ENCODE measurements at regions not wholly inside any gene's neighbourhood (a gene's known extent, or its start where the extent isn't known, plus 50 kb on each side); places are given as distances from the start of the nearest gene placed in this dataset.

- no peak overlapping the region for H3K4me3 Mint-ChIP-seq (ENCODE audit: unreplicated experiment)
- no peaks in the 10 kb centered on the region for H4K20me1 ChIP-seq (ENCODE audit: insufficient read depth, low read length)
- no peaks in the 10 kb centered on the region for H3K9me3 ChIP-seq (ENCODE audit: insufficient read depth, low read depth, low read length)
- H3K9ac ChIP-seq (ENCODE audit: low read length): peak overlapping the region; percentile 47
- peaks cover 3% of the 10 kb centered on the region for H3K27me3 Mint-ChIP-seq (ENCODE audit: low read depth, unreplicated experiment)
- peaks cover 1% of the 10 kb centered on the region for H3K9me3 Mint-ChIP-seq (ENCODE audit: unreplicated experiment)
- FAIRE-seq (peak; percentile 67), DNase-seq (ENCODE audit: low read depth) (peak; percentile 81)
- H3K4me3 ChIP-seq (ENCODE audit: insufficient read depth, low read depth, low read length): peak overlapping the region; percentile 19
- no peak overlapping the region for H2AFZ ChIP-seq (ENCODE audit: low read depth, low read length)
- peak overlapping the region; percentile 57 for H3K27ac ChIP-seq (ENCODE audit: low read depth, low read length)
- H3K79me2 ChIP-seq (ENCODE audit: insufficient read depth, low read length): no peaks in the 10 kb centered on the region
- H3K27me3 ChIP-seq (ENCODE audit: insufficient read depth, low read length): no peaks in the 10 kb centered on the region
- TF ChIP-seq, protein P1, sequence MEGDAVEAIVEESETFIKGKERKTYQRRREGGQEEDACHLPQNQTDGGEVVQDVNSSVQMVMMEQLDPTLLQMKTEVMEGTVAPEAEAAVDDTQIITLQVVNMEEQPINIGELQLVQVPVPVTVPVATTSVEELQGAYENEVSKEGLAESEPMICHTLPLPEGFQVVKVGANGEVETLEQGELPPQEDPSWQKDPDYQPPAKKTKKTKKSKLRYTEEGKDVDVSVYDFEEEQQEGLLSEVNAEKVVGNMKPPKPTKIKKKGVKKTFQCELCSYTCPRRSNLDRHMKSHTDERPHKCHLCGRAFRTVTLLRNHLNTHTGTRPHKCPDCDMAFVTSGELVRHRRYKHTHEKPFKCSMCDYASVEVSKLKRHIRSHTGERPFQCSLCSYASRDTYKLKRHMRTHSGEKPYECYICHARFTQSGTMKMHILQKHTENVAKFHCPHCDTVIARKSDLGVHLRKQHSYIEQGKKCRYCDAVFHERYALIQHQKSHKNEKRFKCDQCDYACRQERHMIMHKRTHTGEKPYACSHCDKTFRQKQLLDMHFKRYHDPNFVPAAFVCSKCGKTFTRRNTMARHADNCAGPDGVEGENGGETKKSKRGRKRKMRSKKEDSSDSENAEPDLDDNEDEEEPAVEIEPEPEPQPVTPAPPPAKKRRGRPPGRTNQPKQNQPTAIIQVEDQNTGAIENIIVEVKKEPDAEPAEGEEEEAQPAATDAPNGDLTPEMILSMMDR (IDR thresholded peaks at IDR 0.05; ENCODE audit: insufficient read depth, low read depth, low read length): no peak
- TF ChIP-seq EZH2 (IDR thresholded peaks at IDR 0.05; ENCODE audit: insufficient read depth, low read length): no peak
- peaks cover 58% of the 10 kb centered on the region for H3K4me1 ChIP-seq (ENCODE audit: insufficient read depth, low read length)
- H3K4me1 Mint-ChIP-seq (ENCODE audit: low read depth, unreplicated experiment): peaks cover 44% of the 10 kb centered on the region
- H3K36me3 Mint-ChIP-seq (ENCODE audit: low read depth, unreplicated experiment): no peaks in the 10 kb centered on the region
- H3K27ac Mint-ChIP-seq (ENCODE audit: unreplicated experiment): no peak overlapping the region
- peak overlapping the region; percentile 83 for H3K4me2 ChIP-seq (ENCODE audit: low read length)
- no peaks in the 10 kb centered on the region for H3K36me3 ChIP-seq (ENCODE audit: insufficient read depth, low read length)
Observed at GRCh38 chr9:88818495-88819201, 172.6 kb upstream of the S1PR3 start.

DNA sequence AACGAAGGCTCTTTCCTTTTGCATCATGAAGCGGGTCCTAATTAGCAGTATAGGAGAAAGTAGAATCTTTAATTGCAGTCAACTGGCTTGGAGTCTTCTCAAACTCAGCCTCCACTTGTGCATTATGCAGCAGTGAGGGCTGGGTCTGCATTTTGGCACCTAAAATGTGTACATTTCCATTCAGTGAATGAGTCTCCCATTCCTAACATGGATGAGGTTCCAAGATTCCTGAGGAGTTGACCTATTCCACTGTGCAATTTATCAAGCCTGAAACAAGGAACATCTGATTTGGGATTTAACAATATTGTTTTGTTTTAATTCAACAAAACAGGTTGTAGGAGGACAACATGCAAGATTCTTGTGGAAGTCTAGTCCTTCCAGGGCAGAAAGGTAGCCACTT lies 171.8 kb upstream of the S1PR3 start:
- Mint-ChIP-seq H3K4me3 (ENCODE audit: unreplicated experiment) (no peak overlapping the region), H3K36me3 (ENCODE audit: low read depth, unreplicated experiment) (no peaks in the 10 kb centered on the region), H3K9me3 (ENCODE audit: unreplicated experiment) (peaks cover 1% of the 10 kb centered on the region), H3K27ac (ENCODE audit: unreplicated experiment) (no peak overlapping the region), H3K4me1 (ENCODE audit: low read depth, unreplicated experiment) (peaks cover 40% of the 10 kb centered on the region), H3K27me3 (ENCODE audit: low read depth, unreplicated experiment) (peaks cover 3% of the 10 kb centered on the region)
- TF ChIP-seq, protein P1 (IDR thresholded peaks at IDR 0.05; ENCODE audit: insufficient read depth, low read depth, low read length): no peak
- TF ChIP-seq EZH2 (IDR thresholded peaks at IDR 0.05; ENCODE audit: insufficient read depth, low read length): no peak
- no peaks in the 10 kb centered on the region for H4K20me1 ChIP-seq (ENCODE audit: insufficient read depth, low read length)
- no peak overlapping the region for H3K4me3 ChIP-seq (ENCODE audit: insufficient read depth, low read depth, low read length)
- FAIRE-seq: no peak
- peak; percentile 60 for DNase-seq (ENCODE audit: low read depth)
- peaks cover 53% of the 10 kb centered on the region for H3K4me1 ChIP-seq (ENCODE audit: insufficient read depth, low read length)
- H3K27ac ChIP-seq (ENCODE audit: low read depth, low read length): no peak overlapping the region
- H3K27me3 ChIP-seq (ENCODE audit: insufficient read depth, low read length): peaks cover 2% of the 10 kb centered on the region
- no peak overlapping the region for H3K9ac ChIP-seq (ENCODE audit: low read length)
- H3K36me3 ChIP-seq (ENCODE audit: insufficient read depth, low read length): no peaks in the 10 kb centered on the region
- peak overlapping the region; percentile 83 for H3K4me2 ChIP-seq (ENCODE audit: low read length)
- no peaks in the 10 kb centered on the region for H3K9me3 ChIP-seq (ENCODE audit: insufficient read depth, low read depth, low read length)
- H2AFZ ChIP-seq (ENCODE audit: low read depth, low read length): no peak overlapping the region
- H3K79me2 ChIP-seq (ENCODE audit: insufficient read depth, low read length): no peaks in the 10 kb centered on the region

DNA sequence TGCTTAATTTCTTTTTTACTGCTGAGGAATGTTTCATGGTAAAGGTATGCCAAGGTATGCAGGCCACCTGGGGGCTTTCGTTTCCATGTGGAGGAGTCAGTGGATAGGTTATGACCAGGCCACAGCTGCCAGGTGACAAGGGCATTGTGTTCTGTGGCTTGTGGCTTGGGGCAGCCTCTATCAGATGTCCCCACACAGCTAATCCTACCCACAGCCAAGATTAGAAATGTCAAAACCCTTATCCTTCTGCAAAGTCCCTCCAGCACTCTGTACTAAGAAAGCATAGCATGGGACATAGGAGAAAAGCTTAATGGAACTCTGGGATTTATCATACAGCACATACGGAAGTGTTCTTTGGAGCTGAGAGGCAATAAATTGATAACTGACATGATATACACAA lies 171.2 kb upstream of the S1PR3 start:
- H4K20me1 ChIP-seq (ENCODE audit: insufficient read depth, low read length): no peaks in the 10 kb centered on the region
- H3K4me1 Mint-ChIP-seq (ENCODE audit: low read depth, unreplicated experiment): peaks cover 35% of the 10 kb centered on the region
- H3K27ac Mint-ChIP-seq (ENCODE audit: unreplicated experiment): no peak overlapping the region
- peaks cover 47% of the 10 kb centered on the region for H3K4me1 ChIP-seq (ENCODE audit: insufficient read depth, low read length)
- no peak overlapping the region for H3K4me2 ChIP-seq (ENCODE audit: low read length)
- no peak overlapping the region for H3K27ac ChIP-seq (ENCODE audit: low read depth, low read length)
- peaks cover 5% of the 10 kb centered on the region for H3K27me3 ChIP-seq (ENCODE audit: insufficient read depth, low read length)
- H3K9me3 ChIP-seq (ENCODE audit: insufficient read depth, low read depth, low read length): no peaks in the 10 kb centered on the region
- H3K36me3 ChIP-seq (ENCODE audit: insufficient read depth, low read length): no peaks in the 10 kb centered on the region
- FAIRE-seq (no peak), DNase-seq (ENCODE audit: low read depth) (peak; percentile 35)
- TF ChIP-seq, protein P1 (IDR thresholded peaks at IDR 0.05; ENCODE audit: insufficient read depth, low read depth, low read length): no peak
- no peak for TF ChIP-seq EZH2 (IDR thresholded peaks at IDR 0.05; ENCODE audit: insufficient read depth, low read length)
- no peak overlapping the region for H3K4me3 ChIP-seq (ENCODE audit: insufficient read depth, low read depth, low read length)
- H3K9ac ChIP-seq (ENCODE audit: low read length): no peak overlapping the region
- H3K27me3 Mint-ChIP-seq (ENCODE audit: low read depth, unreplicated experiment): peaks cover 3% of the 10 kb centered on the region
- H3K4me3 Mint-ChIP-seq (ENCODE audit: unreplicated experiment): no peak overlapping the region
- H3K36me3 Mint-ChIP-seq (ENCODE audit: low read depth, unreplicated experiment): no peaks in the 10 kb centered on the region
- no peaks in the 10 kb centered on the region for H3K79me2 ChIP-seq (ENCODE audit: insufficient read depth, low read length)
- H3K9me3 Mint-ChIP-seq (ENCODE audit: unreplicated experiment): peaks cover 1% of the 10 kb centered on the region
- H2AFZ ChIP-seq (ENCODE audit: low read depth, low read length): no peak overlapping the region

All from astrocyte (in vitro differentiated cells and primary cell).